ENCODE measurements at regions not wholly inside any gene's neighbourhood (a gene's known extent, or its start where the extent isn't known, plus 50 kb on each side); places are given as distances from the start of the nearest gene placed in this dataset.
"Not testable (repeated sequence)": the region's sequence is repeated elsewhere in the genome, so short reads cannot be mapped to it uniquely, and the experiment has no call there.

DNA sequence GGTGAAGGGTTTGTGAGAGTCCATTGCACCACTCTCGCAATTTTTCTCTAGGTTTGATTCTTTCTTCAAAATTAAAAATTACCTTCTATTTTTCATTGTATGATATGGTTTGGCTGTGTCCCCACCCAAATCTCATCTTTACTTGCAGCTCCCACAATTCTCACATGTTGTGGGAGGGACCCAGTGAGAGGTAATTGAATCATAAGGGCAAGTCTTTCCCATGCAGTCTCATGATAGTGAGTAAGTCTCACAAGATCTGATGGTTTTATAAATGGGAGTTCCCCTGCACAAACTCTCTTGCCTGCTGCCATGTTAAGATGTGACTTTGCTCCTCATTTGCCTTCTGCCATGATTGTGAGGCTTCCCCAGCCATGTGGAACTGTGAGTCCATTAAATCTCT, 711.2 kb upstream of the AUTS2 start:
- not testable (repeated sequence) for TF ChIP-seq JUND (IDR thresholded peaks at IDR 0.05); TAF1 (conservative IDR thresholded peaks at IDR 0.05); SP1 (IDR thresholded peaks at IDR 0.05); YY1 (IDR thresholded peaks at IDR 0.05); RXRA (IDR thresholded peaks at IDR 0.05); NR2F2 (IDR thresholded peaks at IDR 0.05); FOXA1 (IDR thresholded peaks at IDR 0.05); RAD21 (IDR thresholded peaks at IDR 0.05); GABPA (IDR thresholded peaks at IDR 0.05 in 1 of 2, conservative IDR thresholded peaks at IDR 0.05 in 1 of 2)
- TF ChIP-seq, protein P1, sequence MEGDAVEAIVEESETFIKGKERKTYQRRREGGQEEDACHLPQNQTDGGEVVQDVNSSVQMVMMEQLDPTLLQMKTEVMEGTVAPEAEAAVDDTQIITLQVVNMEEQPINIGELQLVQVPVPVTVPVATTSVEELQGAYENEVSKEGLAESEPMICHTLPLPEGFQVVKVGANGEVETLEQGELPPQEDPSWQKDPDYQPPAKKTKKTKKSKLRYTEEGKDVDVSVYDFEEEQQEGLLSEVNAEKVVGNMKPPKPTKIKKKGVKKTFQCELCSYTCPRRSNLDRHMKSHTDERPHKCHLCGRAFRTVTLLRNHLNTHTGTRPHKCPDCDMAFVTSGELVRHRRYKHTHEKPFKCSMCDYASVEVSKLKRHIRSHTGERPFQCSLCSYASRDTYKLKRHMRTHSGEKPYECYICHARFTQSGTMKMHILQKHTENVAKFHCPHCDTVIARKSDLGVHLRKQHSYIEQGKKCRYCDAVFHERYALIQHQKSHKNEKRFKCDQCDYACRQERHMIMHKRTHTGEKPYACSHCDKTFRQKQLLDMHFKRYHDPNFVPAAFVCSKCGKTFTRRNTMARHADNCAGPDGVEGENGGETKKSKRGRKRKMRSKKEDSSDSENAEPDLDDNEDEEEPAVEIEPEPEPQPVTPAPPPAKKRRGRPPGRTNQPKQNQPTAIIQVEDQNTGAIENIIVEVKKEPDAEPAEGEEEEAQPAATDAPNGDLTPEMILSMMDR (IDR thresholded peaks at IDR 0.05; ENCODE audit: low read depth, low read length, missing input control), result not testable (repeated sequence)
- TF ChIP-seq, protein P2, sequence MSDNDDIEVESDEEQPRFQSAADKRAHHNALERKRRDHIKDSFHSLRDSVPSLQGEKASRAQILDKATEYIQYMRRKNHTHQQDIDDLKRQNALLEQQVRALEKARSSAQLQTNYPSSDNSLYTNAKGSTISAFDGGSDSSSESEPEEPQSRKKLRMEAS (IDR thresholded peaks at IDR 0.05), result not testable (repeated sequence)
- TF ChIP-seq, protein P3, sequence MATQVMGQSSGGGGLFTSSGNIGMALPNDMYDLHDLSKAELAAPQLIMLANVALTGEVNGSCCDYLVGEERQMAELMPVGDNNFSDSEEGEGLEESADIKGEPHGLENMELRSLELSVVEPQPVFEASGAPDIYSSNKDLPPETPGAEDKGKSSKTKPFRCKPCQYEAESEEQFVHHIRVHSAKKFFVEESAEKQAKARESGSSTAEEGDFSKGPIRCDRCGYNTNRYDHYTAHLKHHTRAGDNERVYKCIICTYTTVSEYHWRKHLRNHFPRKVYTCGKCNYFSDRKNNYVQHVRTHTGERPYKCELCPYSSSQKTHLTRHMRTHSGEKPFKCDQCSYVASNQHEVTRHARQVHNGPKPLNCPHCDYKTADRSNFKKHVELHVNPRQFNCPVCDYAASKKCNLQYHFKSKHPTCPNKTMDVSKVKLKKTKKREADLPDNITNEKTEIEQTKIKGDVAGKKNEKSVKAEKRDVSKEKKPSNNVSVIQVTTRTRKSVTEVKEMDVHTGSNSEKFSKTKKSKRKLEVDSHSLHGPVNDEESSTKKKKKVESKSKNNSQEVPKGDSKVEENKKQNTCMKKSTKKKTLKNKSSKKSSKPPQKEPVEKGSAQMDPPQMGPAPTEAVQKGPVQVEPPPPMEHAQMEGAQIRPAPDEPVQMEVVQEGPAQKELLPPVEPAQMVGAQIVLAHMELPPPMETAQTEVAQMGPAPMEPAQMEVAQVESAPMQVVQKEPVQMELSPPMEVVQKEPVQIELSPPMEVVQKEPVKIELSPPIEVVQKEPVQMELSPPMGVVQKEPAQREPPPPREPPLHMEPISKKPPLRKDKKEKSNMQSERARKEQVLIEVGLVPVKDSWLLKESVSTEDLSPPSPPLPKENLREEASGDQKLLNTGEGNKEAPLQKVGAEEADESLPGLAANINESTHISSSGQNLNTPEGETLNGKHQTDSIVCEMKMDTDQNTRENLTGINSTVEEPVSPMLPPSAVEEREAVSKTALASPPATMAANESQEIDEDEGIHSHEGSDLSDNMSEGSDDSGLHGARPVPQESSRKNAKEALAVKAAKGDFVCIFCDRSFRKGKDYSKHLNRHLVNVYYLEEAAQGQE (IDR thresholded peaks at IDR 0.05), result not testable (repeated sequence)
- TF ChIP-seq, protein P4, sequence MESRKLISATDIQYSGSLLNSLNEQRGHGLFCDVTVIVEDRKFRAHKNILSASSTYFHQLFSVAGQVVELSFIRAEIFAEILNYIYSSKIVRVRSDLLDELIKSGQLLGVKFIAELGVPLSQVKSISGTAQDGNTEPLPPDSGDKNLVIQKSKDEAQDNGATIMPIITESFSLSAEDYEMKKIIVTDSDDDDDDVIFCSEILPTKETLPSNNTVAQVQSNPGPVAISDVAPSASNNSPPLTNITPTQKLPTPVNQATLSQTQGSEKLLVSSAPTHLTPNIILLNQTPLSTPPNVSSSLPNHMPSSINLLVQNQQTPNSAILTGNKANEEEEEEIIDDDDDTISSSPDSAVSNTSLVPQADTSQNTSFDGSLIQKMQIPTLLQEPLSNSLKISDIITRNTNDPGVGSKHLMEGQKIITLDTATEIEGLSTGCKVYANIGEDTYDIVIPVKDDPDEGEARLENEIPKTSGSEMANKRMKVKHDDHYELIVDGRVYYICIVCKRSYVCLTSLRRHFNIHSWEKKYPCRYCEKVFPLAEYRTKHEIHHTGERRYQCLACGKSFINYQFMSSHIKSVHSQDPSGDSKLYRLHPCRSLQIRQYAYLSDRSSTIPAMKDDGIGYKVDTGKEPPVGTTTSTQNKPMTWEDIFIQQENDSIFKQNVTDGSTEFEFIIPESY (IDR thresholded peaks at IDR 0.05), result not testable (repeated sequence)
- TF ChIP-seq, protein P5, sequence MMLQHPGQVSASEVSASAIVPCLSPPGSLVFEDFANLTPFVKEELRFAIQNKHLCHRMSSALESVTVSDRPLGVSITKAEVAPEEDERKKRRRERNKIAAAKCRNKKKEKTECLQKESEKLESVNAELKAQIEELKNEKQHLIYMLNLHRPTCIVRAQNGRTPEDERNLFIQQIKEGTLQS (IDR thresholded peaks at IDR 0.05), result not testable (repeated sequence)
